GM18499 (cell line): ENCODE measurements at regions not wholly inside any gene's neighbourhood (a gene's known extent, or its start where the extent isn't known, plus 50 kb on each side); places are given as distances from the start of the nearest gene placed in this dataset.
A peak's percentile ranks its signal among the peaks of the same experiment; 100 is the strongest.

Source experiments
- ATAC-seq: cut with Tn5 transposase; IDR thresholded peaks from one replicate; pipeline ENCODE4 v1.9.1; 2021; ENCODE audit warnings: moderate number of reproducible peaks; ENCODE audit not compliant: insufficient read depth, unreplicated experiment

DNA sequence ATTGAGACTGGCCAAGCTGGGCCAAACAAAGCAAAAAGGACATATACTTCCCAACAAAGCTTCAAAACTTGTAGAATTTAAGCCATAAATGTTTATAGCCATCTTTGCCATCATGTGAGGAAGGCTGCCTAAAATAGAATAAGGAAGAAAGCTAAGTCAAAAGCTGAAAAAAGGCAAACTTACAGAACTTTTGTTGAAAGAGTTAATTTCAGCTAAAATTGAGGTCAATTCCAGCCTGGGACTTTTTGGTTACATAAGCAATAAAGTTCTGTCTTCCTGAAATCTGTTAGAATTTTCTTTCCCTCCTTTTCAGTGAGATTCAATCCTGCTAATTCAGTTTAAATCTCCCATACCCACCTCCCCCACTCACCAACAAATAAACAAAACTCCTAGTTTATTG is 227.9 kb upstream of the MARCKS start:
- ATAC-seq, result no peak

DNA sequence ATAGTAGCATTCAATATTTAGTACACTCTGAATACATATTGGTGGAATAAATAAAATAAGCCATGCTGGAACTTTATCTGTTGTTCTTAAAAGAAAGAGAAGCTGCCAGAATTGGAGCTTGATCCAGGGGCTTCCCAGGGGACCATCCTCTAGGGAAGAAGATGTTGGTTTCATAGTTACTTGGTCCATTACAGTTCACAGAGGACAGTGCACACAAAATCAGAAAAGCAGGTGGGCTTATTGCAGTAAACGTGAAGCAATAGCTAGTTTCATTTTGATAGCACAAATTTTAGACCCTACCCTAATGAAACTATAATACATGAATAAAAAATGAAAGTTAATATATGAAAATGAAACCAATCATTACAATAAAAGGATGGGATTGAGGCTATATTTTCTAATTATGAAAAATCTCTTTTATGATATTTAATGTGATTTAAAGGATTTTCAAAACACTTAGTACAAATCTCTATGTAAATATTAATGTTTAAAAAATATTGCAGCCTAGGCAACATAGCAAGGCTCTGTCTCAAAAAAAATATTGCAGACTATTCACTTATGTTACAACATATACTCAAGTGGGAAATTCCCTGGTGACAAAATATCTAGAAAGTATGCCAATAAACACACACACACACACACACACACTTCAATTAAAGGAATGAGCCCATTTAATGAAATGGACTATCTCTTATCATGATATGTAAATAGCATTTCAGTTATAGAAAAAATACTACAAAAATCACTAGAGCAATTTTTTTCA is 227.0 kb upstream of the MARCKS start:
- ATAC-seq, result no peak

DNA sequence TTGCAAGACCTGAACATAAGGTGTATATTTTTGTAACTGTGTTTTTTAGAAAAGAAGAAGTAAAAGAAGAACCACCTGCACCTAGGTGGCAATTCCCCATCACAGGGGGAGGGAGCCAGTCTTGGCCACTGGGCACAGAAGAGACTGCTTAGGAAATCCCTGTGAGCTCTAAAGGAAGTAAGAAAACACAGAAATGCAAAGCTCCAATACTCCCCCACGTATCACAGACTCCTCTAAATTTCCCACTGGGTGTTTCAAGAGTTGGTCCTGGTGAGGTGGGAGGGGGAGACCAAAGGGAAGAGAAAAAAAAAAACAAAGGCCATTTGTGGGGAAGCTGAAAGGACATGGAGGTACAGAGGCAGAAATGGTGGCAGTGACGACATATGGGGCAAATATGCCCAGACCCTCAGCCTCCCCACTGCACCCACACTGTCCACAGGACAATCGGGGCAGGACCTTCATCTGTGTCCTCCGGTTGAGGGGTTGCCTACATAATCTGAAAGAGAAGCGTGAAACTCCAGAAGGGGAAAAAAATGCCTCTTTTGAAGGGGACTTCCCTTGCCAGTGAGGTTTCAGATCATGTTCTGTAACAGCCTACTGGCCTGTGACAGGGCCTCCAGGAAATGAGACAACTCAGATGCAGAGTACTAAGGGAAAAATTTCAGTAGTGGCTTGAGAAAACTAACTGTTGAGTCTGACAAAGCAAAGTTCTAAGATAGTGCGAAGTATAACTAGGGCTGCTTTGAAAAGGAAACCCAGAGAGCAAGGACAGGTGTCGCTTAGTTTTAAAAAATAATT is 226.2 kb upstream of the MARCKS start:
- ATAC-seq, result peak; percentile 42

DNA sequence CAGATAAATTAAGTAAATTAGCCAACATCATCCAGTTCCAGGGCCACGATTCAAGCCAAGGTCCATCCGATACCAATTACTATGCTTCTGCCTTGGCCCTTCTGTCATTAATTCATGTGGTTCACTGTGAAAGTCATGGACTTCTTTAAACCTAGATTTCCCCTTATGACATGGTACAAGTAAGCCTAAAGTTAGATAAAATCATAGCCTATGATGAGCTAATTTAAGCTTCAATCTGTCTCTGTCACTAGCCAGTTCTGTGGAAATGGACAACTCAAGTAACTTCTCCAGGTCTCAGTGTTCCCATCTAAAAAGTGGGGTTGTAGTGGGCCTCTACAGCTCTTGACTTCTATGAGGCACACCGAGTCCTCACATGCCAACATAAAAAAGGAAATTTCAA is 225.5 kb upstream of the MARCKS start:
- no peak for ATAC-seq

DNA sequence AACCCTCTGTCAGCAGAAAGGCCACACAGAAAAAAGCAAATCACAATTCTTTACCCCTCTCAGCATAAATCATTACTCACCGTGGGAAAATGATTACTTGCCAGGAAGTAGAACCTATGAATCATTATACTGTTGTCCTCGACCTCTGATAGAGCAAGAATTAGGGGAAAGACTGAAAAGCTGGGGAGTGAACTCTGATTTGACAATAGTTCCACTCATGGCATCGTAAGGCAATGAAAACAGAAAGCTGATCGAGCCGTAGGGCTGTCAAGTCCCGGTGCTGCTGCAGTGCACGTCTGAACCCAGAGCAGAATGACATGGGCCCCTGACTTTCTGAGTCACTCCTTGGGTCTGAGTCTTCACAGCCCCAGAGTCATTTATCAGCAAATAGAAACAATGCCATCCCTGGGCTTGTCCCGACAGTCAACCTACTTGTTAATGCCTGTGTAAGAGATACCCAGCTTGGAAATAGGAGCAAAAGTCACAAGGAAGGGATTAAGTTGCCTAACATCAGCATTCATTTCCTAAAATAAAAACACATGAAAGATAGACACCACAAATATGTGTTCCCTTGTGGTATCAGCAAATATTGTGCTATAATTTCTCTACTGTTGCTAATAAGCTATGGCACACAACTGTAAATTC is 224.8 kb upstream of the MARCKS start:
- peak; percentile 19 for ATAC-seq

DNA sequence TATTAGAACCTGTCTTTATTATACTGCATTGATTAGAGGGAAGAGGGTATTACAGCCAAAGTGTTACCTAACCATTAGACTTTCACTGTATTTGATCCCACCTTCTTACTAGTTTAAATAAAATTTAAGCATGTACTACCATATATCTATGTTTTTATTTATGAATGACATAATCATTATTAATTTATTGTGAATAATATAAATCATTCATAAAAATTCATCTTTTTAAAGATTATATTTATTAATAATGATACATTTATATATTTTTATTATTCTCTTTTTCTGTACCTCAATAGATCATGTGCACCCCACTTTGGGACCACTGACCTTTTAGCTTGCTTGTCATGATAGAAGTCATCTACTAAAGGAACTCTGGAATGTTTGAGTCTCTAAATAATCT is 223.5 kb upstream of the MARCKS start:
- no peak for ATAC-seq

DNA sequence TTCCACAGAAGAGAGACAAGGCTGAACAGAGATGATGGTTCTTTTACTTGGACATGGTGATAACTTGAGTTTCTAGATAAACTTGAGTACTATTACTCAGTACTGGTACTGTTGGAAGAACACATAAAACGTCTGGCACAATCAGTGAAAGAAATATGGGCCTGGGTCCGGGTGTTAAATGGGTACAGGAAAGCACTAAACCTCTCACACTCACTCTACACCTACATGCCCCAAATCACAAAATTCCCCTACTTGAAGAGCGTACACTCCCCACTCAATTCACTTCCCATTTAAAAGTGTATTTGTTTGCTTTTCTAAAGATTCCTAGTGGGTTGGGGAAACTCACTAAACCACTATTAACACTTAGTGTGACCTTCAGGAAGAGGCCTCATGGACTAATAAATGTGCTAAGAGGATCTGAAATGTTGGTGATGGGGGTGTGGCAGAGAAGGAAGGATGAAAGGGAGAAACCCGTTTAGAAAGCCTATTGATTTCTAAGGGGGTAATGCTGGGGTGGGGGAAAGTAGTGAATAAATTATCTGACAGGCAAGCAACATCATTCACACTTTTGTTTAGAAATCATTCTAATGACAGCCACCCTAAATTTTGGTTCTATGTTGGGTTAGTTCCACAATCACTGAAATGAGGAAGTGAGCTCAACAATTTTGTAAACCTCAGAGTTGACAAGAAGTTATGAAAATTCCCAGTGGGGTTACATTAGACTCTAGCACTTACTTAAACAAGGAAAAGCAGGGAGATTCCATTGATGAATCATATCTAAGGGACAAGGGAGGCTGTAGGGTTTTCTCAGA is 222.6 kb upstream of the MARCKS start:
- ATAC-seq, result no peak

DNA sequence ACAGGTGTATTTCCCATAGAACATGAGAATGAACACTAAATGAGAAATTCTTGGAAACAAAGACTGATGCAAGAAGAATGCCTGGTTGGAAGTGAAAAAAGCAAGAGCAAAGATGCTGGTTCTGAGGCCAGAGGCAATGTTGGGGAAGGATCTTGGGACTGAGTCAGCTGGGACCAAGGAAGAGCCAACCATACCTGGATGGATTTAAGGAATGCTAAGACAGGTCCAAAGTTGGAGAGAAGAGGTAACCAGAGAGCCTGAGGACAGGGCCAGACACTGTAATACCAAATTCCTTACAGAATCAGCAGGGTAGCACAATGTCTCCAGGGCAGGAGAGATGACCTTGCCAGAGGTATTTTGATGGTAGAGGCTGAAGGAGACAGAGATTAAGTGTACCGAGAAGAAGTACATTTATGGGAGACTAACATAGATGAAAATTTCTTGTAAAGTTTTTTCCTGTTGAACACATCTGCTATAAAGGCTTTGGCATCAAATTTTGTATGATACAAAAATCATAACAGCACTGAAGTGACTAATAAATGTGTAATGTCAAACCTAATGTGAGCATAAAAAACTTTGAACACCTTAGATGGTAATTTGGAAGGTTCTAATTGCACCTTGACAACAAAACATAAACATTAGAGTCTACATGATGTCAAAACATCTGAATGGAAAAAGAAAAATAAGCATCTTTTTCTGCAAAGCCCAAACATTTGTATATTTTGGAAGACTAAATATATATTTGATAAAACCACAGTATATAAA is 221.7 kb upstream of the MARCKS start:
- no peak for ATAC-seq

DNA sequence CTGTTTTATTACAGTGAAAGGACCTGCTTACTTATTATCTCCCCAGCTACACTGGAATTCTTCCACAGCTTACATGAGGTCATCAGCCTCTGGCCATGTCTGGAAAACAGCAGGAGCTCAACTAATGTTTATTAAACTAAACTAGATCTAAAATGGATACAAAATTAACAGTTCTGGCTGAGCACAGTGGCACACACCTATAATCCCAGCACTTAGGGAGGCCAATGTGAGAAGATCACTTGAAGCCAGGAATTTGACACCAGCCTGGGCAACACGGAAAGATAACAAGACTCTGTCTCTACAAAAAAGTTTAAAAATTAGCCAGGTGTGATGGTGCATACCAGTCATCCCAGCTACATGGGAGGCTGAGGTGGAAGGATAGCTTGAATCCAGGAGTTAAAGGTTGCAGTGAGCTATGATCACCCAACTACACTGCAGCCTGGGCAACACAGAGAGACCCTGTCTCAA is 220.8 kb upstream of the MARCKS start:
- ATAC-seq, result no peak

DNA sequence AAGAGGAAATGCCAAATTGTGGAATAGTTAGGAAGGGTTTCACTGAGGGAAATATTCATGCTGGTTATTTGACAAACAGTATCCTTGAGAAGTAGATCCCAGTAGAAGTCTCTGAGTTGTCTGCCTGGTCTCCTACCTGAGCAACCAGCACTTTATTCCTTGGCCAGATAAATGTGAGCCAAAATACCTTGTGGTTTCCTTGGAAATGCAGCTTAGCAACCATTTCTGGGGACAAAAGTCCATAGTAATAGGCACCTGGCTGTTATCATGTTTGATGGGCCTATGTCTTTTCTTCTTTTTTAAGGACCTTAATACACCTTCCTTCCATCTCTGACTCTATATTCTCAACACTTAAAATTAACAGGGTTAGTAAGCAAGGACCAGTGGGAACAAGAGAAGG is 217.1 kb upstream of the MARCKS start:
- no peak for ATAC-seq

DNA sequence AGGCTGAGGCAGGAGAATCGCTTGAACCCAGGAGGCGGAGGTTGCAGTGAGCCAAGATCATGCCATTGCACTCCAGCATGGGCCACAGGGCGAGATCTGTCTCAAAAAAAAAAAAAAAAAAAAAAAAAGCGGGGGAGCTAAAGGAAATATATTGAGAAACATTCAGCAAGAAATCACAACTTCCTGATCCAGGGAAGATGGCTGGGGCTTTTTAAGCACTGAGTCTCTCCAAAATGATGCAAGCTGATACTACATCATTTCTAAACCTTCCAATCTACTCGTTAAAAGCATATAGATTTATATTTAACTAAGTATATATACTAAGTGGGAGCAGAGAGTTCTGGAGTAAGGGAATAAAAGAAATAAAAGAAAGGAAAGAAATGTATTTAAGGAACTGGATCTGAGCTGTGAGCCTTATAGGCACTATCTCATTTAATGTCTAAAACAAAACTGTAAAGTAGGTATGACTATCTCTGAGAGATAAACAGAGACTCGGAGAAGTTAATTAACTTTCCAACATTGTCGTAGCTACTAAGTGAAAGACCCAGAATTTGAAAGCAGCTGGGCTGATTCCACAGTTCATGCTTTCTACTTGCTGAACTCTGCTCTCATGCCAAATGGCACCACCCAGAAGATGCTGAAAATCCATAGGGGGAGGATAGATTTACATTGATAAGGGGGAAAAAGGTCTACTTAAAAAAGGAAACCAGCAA is 215.0 kb upstream of the MARCKS start:
- ATAC-seq, result no peak

DNA sequence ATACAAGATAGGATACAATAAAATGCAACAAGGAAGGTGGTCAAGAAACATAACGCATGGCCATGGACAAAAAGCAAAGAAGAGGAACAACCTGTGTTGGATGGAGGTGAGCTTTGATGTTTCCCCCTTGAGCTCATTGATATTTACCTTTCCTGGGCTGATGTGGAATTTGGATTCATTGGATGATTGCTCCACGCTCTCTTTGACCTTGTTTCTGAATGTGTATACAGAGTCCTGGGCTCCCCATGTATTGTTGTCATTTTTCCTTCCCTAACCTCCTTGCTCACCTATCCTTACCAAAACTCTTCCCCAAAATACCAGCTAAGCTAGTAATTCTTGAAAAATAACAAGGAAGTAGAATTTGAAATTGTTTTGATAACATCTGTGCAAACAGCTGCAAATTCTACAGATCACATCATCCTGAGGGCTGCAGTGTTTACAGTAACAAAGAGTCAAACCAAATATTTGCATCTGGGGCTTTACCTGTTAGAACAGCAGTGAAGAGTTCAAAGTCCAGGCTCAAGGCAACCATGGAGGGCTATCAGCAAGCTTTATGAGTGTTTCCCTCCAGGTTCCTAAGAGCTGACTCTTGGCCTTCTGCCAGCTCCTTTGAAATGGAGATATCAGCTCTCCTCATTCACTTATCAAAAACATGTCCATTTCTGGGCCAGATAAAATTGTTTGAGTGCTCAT is 214.3 kb upstream of the MARCKS start:
- peak; percentile 90 for ATAC-seq

DNA sequence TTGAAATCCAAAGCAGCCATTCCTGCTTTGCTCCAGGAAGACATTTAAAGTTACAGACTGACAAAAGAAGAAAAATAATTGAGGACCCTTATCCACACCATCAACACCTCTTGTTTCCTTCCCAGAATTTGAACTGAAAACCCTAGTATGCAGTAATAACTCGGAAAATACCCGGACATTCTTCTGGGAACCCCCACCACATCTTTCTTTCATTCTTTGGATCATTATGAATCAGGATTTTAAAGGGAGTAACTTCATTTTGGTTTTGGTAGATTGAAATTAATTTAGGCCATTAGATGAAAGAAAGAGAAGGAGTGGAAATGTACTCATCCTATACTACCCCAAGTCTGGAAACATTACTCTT is 213.8 kb upstream of the MARCKS start:
- no peak for ATAC-seq

DNA sequence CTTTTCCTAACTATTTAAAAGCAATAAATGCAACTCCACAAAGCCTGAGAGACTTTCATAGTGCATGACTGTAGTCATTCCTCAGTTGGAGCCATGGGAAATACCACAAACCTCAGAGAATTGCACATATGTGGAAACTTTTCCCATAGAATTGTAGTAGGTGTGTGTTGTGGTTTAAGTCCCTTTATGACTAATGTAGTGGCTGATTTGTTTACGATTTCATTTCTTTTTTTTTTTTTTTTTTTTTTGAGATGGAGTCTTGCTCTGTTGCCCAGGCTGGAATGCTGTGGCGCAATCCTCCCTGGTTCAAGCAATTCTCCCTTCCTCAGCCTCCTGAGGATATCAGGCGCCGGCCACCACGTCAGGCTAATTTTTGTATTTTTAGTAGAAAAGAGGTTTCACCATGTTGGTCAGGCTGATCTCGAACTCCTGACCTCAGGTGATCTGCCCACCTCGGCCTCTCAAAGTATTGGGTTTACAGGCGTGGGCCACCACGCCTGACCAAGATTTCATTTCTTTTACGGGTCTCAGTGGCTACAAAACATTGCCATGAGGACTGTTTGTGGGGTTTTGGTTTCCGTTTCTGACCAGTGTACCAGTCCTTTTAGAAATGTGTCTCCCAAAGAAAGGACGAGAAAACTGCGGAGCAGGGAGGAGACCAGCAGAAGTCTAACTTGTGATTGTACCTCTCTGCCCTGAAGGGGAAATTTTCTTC is 212.1 kb upstream of the MARCKS start:
- no peak for ATAC-seq

DNA sequence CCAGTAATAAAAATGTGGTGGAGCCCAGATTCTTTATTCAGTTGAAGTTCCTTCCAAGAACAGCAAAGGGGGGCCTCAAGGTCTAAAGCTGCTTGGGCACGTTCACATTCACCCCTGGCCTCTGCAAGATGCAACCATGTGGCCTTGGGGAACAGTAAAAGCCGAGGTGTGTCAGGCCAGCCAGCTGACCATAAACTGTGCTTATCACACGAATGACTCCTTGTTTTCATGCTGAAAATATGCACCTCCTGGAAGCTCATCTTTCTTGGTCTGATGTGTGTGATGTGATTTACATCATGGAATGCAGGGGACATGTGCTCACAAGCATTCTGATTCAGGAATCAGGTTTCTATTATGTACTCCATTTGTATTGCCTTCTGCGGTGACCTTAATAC is 211.6 kb upstream of the MARCKS start:
- no peak for ATAC-seq

DNA sequence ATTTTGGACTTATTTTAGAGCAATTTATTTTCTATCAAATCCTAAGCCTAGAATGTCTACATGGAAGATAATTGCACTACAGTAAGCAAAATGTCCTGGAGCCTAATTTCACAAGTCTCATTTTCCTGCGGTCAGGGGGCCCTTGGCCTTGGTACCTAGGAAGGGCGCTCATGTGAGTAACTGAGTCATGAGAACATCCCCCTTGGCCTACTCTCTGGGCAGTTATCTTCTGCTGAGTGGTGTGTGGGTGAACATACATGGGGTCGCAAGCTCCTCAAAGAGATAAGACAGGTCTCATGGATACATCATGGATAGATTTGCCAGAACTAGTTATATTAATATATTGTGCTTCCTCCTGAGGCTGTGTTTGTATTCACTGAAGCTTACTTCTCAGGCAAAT is 211.2 kb upstream of the MARCKS start:
- ATAC-seq, result no peak

DNA sequence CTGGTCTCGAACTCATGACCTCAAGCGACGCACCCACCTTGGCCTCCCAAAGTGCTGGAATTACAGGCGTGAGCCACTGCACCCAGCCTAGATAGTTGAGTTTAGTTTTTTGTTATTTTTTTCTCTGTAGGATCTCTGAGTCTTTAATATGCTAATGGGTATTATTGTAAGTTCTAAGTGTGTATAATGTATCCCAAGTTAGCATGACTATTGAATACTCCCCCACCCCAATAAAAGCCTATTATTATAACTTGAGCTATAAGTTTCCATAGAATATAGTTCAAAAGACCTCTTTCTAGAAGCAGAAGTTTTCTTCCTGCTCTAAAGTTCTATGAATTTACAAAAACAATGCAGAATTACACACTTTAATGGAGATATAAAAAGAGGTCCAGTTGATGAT is 210.4 kb upstream of the MARCKS start:
- ATAC-seq, result no peak
